ENCODE measurements at regions not wholly inside any gene's neighbourhood (a gene's known extent, or its start where the extent isn't known, plus 50 kb on each side); places are given as distances from the start of the nearest gene placed in this dataset.

DNA sequence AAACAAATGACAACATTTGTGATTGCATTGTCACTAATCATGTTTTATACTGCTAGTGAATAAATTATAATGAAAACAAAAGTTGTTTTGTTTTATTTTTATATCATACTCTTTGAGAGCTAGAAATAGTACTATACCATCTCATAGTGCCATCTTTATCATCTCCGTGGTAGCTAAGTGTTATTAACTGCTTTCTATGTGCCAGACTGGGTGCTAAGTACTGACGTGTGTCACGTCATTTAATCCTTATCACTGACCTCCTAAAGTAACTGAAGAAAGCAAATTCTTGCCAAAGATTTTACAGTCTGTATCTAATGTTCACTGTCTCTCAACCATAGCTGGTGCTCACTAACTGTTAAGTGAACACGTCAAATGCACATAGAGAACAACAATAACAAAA lies 99.5 kb upstream of the CNTN3 start:
- TF ChIP-seq, protein P1, sequence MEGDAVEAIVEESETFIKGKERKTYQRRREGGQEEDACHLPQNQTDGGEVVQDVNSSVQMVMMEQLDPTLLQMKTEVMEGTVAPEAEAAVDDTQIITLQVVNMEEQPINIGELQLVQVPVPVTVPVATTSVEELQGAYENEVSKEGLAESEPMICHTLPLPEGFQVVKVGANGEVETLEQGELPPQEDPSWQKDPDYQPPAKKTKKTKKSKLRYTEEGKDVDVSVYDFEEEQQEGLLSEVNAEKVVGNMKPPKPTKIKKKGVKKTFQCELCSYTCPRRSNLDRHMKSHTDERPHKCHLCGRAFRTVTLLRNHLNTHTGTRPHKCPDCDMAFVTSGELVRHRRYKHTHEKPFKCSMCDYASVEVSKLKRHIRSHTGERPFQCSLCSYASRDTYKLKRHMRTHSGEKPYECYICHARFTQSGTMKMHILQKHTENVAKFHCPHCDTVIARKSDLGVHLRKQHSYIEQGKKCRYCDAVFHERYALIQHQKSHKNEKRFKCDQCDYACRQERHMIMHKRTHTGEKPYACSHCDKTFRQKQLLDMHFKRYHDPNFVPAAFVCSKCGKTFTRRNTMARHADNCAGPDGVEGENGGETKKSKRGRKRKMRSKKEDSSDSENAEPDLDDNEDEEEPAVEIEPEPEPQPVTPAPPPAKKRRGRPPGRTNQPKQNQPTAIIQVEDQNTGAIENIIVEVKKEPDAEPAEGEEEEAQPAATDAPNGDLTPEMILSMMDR (IDR thresholded peaks at IDR 0.05 in 2 of 3, conservative IDR thresholded peaks at IDR 0.05 in 1 of 3; ENCODE audit: borderline replicate concordance in 1 of 3, insufficient read depth in 1 of 3, low read depth in 2 of 3, low read length in 2 of 3), result no peak
- TF ChIP-seq POLR2AphosphoS5 (IDR thresholded peaks at IDR 0.05; ENCODE audit: low read depth, low read length), result no peak
- TF ChIP-seq CBX3 (IDR thresholded peaks at IDR 0.05; ENCODE audit: low read depth), result no peak
- TF ChIP-seq, protein P2, sequence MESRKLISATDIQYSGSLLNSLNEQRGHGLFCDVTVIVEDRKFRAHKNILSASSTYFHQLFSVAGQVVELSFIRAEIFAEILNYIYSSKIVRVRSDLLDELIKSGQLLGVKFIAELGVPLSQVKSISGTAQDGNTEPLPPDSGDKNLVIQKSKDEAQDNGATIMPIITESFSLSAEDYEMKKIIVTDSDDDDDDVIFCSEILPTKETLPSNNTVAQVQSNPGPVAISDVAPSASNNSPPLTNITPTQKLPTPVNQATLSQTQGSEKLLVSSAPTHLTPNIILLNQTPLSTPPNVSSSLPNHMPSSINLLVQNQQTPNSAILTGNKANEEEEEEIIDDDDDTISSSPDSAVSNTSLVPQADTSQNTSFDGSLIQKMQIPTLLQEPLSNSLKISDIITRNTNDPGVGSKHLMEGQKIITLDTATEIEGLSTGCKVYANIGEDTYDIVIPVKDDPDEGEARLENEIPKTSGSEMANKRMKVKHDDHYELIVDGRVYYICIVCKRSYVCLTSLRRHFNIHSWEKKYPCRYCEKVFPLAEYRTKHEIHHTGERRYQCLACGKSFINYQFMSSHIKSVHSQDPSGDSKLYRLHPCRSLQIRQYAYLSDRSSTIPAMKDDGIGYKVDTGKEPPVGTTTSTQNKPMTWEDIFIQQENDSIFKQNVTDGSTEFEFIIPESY (IDR thresholded peaks at IDR 0.05; ENCODE audit: extremely low read depth, insufficient replicate concordance, low read length), result no peak
- TF ChIP-seq POLR2A (IDR thresholded peaks at IDR 0.05; ENCODE audit: borderline replicate concordance, extremely low read depth, insufficient read depth, insufficient read length), result no peak
- TF ChIP-seq CEBPB (IDR thresholded peaks at IDR 0.05; ENCODE audit: low read depth), result no peak
- TF ChIP-seq SRF (IDR thresholded peaks at IDR 0.05; ENCODE audit: low read depth), result no peak
- no peak for TF ChIP-seq EZH2phosphoT487 (IDR thresholded peaks at IDR 0.05; ENCODE audit: borderline replicate concordance)
- no peak for TF ChIP-seq ZNF274 (IDR thresholded peaks at IDR 0.05; ENCODE audit: low read depth, low read length)
- TF ChIP-seq, protein P3, sequence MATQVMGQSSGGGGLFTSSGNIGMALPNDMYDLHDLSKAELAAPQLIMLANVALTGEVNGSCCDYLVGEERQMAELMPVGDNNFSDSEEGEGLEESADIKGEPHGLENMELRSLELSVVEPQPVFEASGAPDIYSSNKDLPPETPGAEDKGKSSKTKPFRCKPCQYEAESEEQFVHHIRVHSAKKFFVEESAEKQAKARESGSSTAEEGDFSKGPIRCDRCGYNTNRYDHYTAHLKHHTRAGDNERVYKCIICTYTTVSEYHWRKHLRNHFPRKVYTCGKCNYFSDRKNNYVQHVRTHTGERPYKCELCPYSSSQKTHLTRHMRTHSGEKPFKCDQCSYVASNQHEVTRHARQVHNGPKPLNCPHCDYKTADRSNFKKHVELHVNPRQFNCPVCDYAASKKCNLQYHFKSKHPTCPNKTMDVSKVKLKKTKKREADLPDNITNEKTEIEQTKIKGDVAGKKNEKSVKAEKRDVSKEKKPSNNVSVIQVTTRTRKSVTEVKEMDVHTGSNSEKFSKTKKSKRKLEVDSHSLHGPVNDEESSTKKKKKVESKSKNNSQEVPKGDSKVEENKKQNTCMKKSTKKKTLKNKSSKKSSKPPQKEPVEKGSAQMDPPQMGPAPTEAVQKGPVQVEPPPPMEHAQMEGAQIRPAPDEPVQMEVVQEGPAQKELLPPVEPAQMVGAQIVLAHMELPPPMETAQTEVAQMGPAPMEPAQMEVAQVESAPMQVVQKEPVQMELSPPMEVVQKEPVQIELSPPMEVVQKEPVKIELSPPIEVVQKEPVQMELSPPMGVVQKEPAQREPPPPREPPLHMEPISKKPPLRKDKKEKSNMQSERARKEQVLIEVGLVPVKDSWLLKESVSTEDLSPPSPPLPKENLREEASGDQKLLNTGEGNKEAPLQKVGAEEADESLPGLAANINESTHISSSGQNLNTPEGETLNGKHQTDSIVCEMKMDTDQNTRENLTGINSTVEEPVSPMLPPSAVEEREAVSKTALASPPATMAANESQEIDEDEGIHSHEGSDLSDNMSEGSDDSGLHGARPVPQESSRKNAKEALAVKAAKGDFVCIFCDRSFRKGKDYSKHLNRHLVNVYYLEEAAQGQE (IDR thresholded peaks at IDR 0.05; ENCODE audit: low read depth), result no peak
- no peak for TF ChIP-seq EZH2 (IDR thresholded peaks at IDR 0.05)

Data from HCT116 (cell line).